Anterior cingulate cortex (tissue), 58 donors: ENCODE measurements at regions not wholly inside any gene's neighbourhood (a gene's known extent, or its start where the extent isn't known, plus 50 kb on each side); places are given as distances from the start of the nearest gene placed in this dataset.
"Not testable (repeated sequence)": the region's sequence is repeated elsewhere in the genome, so short reads cannot be mapped to it uniquely, and the experiment has no call there.

Experiments used
- DNase-seq, 58 donors: peaks; one replicate each; lab custom pipeline; 2025; lab: John Stamatoyannopoulos, UW

- DNase-seq, result no peak
Observed at GRCh38 chr1:98157524-98158313, 236.9 kb upstream of the DPYD start.

- no peak for DNase-seq
Observed at GRCh38 chr1:98147280-98147679, 226.4 kb upstream of the DPYD start.

- DNase-seq, result no peak
Observed at GRCh38 chr1:98145655-98146054, 224.8 kb upstream of the DPYD start.

GRCh38 chr1:98143403-98143802 lies 222.6 kb upstream of the DPYD start:
- no peak for DNase-seq

GRCh38 chr1:98133131-98133530 lies 212.3 kb upstream of the DPYD start:
- peak in 3 of 58 donors; percentile 0 to 3 (median 0) for DNase-seq

- no peak for DNase-seq
Observed at GRCh38 chr1:98130408-98130807, 209.6 kb upstream of the DPYD start.

GRCh38 chr1:98129491-98129890 lies 208.7 kb upstream of the DPYD start:
- no peak for DNase-seq

- no peak for DNase-seq
Observed at GRCh38 chr1:98126740-98127139, 205.9 kb upstream of the DPYD start.

- DNase-seq, result no peak
Observed at GRCh38 chr1:98121646-98122045, 200.8 kb upstream of the DPYD start.

GRCh38 chr1:98119796-98120195 lies 199.0 kb upstream of the DPYD start:
- DNase-seq, result no peak

- no peak for DNase-seq
Observed at GRCh38 chr1:98113811-98114210, 193.0 kb upstream of the DPYD start.

- no peak for DNase-seq
Observed at GRCh38 chr1:98112626-98113025, 191.8 kb upstream of the DPYD start.

- DNase-seq, result no peak
Observed at GRCh38 chr1:98110674-98111073, 189.8 kb upstream of the DPYD start.

GRCh38 chr1:98108378-98108777 lies 187.5 kb upstream of the DPYD start:
- DNase-seq, result not testable (repeated sequence)

GRCh38 chr1:98107256-98107655 lies 186.4 kb upstream of the DPYD start:
- no peak for DNase-seq

GRCh38 chr1:98104289-98104688 lies 183.5 kb upstream of the DPYD start:
- peak in 1 of 58 donors; percentile 2 for DNase-seq

GRCh38 chr1:98103617-98104285 lies 182.9 kb upstream of the DPYD start:
- no peak for DNase-seq

- DNase-seq, result no peak
Observed at GRCh38 chr1:98102345-98103030, 181.7 kb upstream of the DPYD start.

- DNase-seq, result no peak
Observed at GRCh38 chr1:98101364-98101763, 180.5 kb upstream of the DPYD start.

- DNase-seq, result no peak
Observed at GRCh38 chr1:98099501-98099900, 178.7 kb upstream of the DPYD start.

- DNase-seq, result no peak
Observed at GRCh38 chr1:98098473-98098872, 177.6 kb upstream of the DPYD start.

- DNase-seq, result no peak
Observed at GRCh38 chr1:98090351-98090750, 169.5 kb upstream of the DPYD start.
